Nephron (organoid): ENCODE measurements at regions not wholly inside any gene's neighbourhood (a gene's known extent, or its start where the extent isn't known, plus 50 kb on each side); places are given as distances from the start of the nearest gene placed in this dataset.

ENCODE experiments used
- H3K27ac Mint-ChIP-seq, 3 experiments: 2 replicates each; pipeline ENCODE4 v1.8.0; 2020; ENCODE audit warnings: mixed read lengths in 3 of 3, mild to moderate bottlenecking in 2 of 3, moderate library complexity in 1 of 3
- H3K27me3 Mint-ChIP-seq: 2 replicates; pipeline ENCODE4 v1.8.0; 2021; ENCODE audit warnings: low read depth, mild to moderate bottlenecking, moderate library complexity, mixed read lengths
- H3K36me3 Mint-ChIP-seq: 2 replicates; pipeline ENCODE4 v1.8.0; 2020; ENCODE audit warnings: low read depth, mixed read lengths
- H3K4me1 Mint-ChIP-seq: 2 replicates; pipeline ENCODE4 v1.8.0; 2020; ENCODE audit warnings: mixed read lengths
- H3K4me3 Mint-ChIP-seq, 3 experiments: 2 replicates each; pipeline ENCODE4 v1.8.0; 2020; ENCODE audit warnings: mild to moderate bottlenecking in 3 of 3, mixed read lengths in 3 of 3, moderate library complexity in 2 of 3
- H3K9me3 Mint-ChIP-seq: 2 replicates; pipeline ENCODE4 v1.8.0; 2020; ENCODE audit warnings: mixed read lengths
- TF ChIP-seq, protein P1 (sequence below), 3 experiments: fragments of 200-600 bp; sonication (generic); IDR thresholded peaks; one replicate each; pipeline ENCODE4 v1.5.0; 2021; ENCODE audit warnings: antibody characterized with exemption in 3 of 3; ENCODE audit not compliant: unreplicated experiment in 3 of 3

DNA sequence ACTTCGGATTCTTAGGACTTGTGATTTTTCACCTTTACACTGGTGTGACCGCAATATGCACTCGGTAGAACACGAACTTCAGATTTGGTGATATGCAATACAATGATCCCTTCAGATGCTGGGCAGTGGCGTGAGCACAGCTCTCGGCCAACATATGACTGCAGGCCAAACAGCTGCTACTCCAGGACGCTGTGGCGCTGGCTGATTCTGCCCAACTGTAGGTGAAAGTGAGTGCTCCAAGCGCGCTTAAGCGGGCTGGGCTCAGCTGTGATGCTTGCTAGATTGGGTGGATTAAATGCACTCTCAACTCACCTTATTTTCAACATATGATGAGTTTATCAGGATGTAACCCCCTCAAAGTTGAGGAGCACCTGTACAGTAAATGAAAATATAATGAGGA, 137.6 kb upstream of the RET start:
- H3K4me1 Mint-ChIP-seq, result peaks cover 11% of the 10 kb centered on the region
- H3K36me3 Mint-ChIP-seq, result no peaks in the 10 kb centered on the region
- TF ChIP-seq, protein P1, sequence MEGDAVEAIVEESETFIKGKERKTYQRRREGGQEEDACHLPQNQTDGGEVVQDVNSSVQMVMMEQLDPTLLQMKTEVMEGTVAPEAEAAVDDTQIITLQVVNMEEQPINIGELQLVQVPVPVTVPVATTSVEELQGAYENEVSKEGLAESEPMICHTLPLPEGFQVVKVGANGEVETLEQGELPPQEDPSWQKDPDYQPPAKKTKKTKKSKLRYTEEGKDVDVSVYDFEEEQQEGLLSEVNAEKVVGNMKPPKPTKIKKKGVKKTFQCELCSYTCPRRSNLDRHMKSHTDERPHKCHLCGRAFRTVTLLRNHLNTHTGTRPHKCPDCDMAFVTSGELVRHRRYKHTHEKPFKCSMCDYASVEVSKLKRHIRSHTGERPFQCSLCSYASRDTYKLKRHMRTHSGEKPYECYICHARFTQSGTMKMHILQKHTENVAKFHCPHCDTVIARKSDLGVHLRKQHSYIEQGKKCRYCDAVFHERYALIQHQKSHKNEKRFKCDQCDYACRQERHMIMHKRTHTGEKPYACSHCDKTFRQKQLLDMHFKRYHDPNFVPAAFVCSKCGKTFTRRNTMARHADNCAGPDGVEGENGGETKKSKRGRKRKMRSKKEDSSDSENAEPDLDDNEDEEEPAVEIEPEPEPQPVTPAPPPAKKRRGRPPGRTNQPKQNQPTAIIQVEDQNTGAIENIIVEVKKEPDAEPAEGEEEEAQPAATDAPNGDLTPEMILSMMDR (IDR thresholded peaks at IDR 0.05; ENCODE audit: unreplicated experiment in 3 of 3), result no peak
- H3K4me3 Mint-ChIP-seq, result no peak overlapping the region
- no peaks in the 10 kb centered on the region for H3K9me3 Mint-ChIP-seq
- H3K27ac Mint-ChIP-seq, result no peak overlapping the region
- H3K27me3 Mint-ChIP-seq, result peaks cover 32% of the 10 kb centered on the region

DNA sequence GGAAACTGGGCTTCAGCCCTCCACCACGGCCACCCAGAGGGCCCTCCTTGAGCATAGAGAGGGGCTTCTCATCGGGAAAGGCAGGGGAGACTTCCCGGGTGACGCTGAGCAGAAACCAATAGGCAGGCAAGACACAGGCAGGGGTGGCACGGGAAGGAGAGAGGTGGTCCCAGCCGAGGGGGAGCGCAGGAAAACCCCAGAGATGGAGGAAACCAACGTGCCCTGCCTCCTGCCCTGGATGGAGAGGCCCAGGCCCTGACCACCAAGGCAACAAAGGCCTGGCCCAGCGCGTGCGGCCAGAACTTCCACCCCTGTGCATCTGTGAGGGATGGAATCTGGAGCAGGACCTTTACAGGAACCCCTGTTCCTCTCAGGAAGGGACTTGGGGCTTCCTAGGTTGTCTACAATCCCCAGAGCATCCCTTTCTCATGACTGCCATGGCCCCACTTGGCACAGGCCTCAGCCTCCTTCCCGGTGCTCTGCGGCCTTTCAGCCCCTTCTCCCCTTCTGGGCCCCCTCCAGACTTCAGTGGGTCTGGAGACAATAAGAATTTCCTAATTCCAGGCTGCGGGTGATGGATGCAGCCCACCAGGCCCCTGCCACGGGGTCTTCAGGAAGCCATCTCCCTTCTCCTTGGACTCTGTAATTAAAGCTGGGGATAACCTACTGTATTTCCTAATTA, 137.0 kb upstream of the RET start:
- Mint-ChIP-seq H3K4me3 (no peak overlapping the region), H3K4me1 (peaks cover 5% of the 10 kb centered on the region), H3K27me3 (peaks cover 26% of the 10 kb centered on the region), H3K9me3 (no peaks in the 10 kb centered on the region), H3K27ac (no peak overlapping the region), H3K36me3 (no peaks in the 10 kb centered on the region)
- TF ChIP-seq, protein P1 (IDR thresholded peaks at IDR 0.05; ENCODE audit: unreplicated experiment in 3 of 3), result no peak

DNA sequence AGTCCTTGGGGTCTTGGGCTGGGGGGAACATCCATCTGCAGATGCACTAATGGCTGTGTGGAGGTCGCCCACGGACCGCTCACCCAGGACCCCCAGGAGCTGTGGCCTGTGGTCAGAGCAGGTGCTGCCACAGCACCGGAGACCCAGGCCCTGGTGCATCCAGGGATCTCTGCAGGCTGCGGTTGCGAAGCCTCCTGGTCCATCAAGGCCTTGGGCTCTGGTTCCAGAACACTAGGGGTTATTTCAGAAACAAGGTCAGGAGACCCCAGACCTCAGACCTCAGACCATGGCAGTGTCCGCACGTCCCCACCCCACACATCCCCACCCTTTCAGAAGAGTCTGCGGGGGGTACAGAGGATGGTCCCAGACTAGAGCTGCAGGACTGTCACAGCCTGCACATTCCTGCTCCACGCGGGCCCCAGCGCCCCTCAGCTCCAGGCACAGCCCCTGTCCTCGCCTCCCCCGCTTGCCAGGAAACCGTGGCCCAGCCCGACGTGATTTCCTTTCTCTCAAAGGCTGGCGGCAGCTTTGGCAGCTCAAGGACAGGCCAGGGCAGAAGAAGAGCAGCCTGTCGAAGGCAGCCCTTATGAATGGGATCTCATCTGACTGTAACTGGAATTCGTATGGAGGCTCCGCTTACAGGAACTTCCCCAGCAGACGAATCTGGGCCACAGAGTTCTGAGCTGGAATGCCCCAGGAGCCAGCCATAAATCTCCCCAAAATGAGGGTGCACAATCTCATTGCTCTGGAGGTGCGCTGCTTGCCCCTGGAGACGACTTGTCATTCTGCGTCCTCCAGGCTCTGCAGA, 136.2 kb upstream of the RET start:
- TF ChIP-seq, protein P1 (IDR thresholded peaks at IDR 0.05; ENCODE audit: unreplicated experiment in 3 of 3), result no peak
- H3K4me3 Mint-ChIP-seq, result no peak overlapping the region
- no peaks in the 10 kb centered on the region for H3K9me3 Mint-ChIP-seq
- no peaks in the 10 kb centered on the region for H3K36me3 Mint-ChIP-seq
- no peaks in the 10 kb centered on the region for H3K4me1 Mint-ChIP-seq
- H3K27me3 Mint-ChIP-seq, result peaks cover 18% of the 10 kb centered on the region
- no peak overlapping the region for H3K27ac Mint-ChIP-seq

DNA sequence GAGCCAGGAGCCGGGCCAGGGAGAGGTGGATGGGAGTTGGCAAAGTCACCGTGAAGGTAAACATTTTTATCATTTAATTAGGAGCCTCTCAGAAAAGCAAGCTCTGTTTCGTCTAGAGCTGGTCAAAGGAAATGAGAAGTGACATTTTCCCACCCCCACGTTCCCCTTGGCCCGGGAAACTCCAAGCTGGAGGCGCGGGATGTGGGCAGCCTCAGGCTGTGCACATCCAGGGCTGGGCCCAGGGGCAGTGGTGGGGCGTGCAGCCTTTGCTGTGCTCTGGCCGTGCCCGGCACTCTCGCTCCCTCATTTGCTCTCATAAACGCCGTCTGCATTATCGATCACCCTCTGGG, 135.6 kb upstream of the RET start:
- Mint-ChIP-seq H3K36me3 (no peaks in the 10 kb centered on the region), H3K27me3 (peaks cover 12% of the 10 kb centered on the region), H3K4me1 (no peaks in the 10 kb centered on the region), H3K27ac (no peak overlapping the region), H3K4me3 (no peak overlapping the region), H3K9me3 (peaks cover 3% of the 10 kb centered on the region)
- TF ChIP-seq, protein P1 (IDR thresholded peaks at IDR 0.05; ENCODE audit: unreplicated experiment in 3 of 3), result no peak

DNA sequence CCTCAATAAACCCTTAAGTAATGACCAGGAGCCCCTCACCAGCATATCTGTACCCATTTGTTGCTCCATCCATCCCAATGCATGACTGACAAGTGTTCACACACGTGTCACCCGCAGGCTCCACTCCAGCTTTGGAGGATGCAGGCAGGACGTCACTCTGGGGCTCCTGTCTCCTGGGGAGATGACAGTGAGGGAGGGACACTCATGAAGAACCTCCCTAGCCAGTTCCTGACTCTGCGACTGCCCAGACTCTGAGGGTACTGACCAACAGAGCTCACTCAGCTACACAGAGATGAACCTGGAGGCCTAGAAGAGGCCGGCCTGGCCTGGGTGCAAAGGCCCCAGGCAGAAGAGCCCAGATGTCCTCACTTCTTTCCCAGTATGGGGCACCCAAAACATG, 135.1 kb upstream of the RET start:
- Mint-ChIP-seq H3K27ac (no peak overlapping the region), H3K27me3 (peaks cover 8% of the 10 kb centered on the region), H3K36me3 (no peaks in the 10 kb centered on the region), H3K9me3 (peaks cover 4% of the 10 kb centered on the region), H3K4me1 (no peaks in the 10 kb centered on the region), H3K4me3 (no peak overlapping the region)
- TF ChIP-seq, protein P1 (IDR thresholded peaks at IDR 0.05; ENCODE audit: unreplicated experiment in 3 of 3), result no peak
